Spleen (tissue), 11 donors: ENCODE measurements at regions not wholly inside any gene's neighbourhood (a gene's known extent, or its start where the extent isn't known, plus 50 kb on each side); places are given as distances from the start of the nearest gene placed in this dataset.

Experiments used
- DNase-seq: peaks from one replicate; pipeline ENCODE4 v3.0.0-alpha.2; 2020
- H3K27ac ChIP-seq, 8 donors: fragments of 200-600 bp; sonication (generic) in 7 of 8; 1 replicate in 4 of 8; 2 replicates in 4 of 8; pipeline versions ENCODE4 v1.5.0 to v1.8.0; 2016 to 2021; ENCODE audit warnings: inconsistent platforms in 4 of 8, mild to moderate bottlenecking in 4 of 8, moderate library complexity in 1 of 8
- H3K27me3 ChIP-seq, 7 donors: fragments of 200-600 bp; sonication (generic) in 6 of 7; replicated peaks in 1 of 7; 1 replicate in 4 of 7; 2 replicates in 3 of 7; pipeline versions ENCODE4 v1.5.0 to v1.8.0; 2016 to 2021; ENCODE audit warnings: inconsistent platforms in 3 of 7, mild to moderate bottlenecking in 1 of 7
- H3K36me3 ChIP-seq, 6 donors: fragments of 200-600 bp; sonication (generic) in 5 of 6; 1 replicate in 4 of 6; 2 replicates in 2 of 6; pipeline versions ENCODE4 v1.5.0 to v1.8.0; 2016 to 2021; ENCODE audit warnings: inconsistent platforms in 2 of 6
- H3K4me1 ChIP-seq, 6 donors: fragments of 200-600 bp; sonication (generic) in 5 of 6; 1 replicate in 3 of 6; 2 replicates in 3 of 6; pipeline versions ENCODE4 v1.5.0 to v1.8.0; 2016 to 2021; ENCODE audit warnings: inconsistent platforms in 3 of 6
- H3K4me3 ChIP-seq, 8 donors: fragments of 200-600 bp; sonication (generic) in 7 of 8; 1 replicate in 4 of 8; 2 replicates in 4 of 8; pipeline versions ENCODE4 v1.5.0 to v1.8.0; 2016 to 2021; ENCODE audit warnings: inconsistent platforms in 4 of 8, mild to moderate bottlenecking in 4 of 8, moderate library complexity in 2 of 8
- H3K9me3 ChIP-seq, 8 donors: fragments of 200-600 bp; sonication (generic) in 7 of 8; 1 replicate in 4 of 8; 2 replicates in 4 of 8; pipeline versions ENCODE4 v1.5.0 to v1.8.0; 2016 to 2021; ENCODE audit warnings: inconsistent platforms in 4 of 8
- POLR2A ChIP-seq, 3 donors: fragments of 450-650 bp; IDR thresholded peaks; one replicate each; pipeline ENCODE4 v1.5.1; 2017; ENCODE audit warnings: antibody characterized with exemption in 3 of 3, mild to moderate bottlenecking in 1 of 3
- POLR2AphosphoS5 ChIP-seq, 3 donors: sonication (generic); formaldehyde crosslinking; IDR thresholded peaks; one replicate each; pipeline ENCODE4 v1.5.1; 2017; ENCODE audit warnings: antibody characterized with exemption in 3 of 3
- WGBS, 5 donors: extraction: QIAGEN DNeasy Blood & Tissue Kit in 3 of 5; methylation state at CpG; one replicate each; pipeline versions ENCODE4 v1.1.5 to v1.1.7; 2013 to 2018; 5-methylcytosine and 5-hydroxymethylcytosine counted together
- intact Hi-C: fragments of 100-400 bp; cut with DNase I; formaldehyde crosslinking; loops from one replicate; pipeline ENCODE4 v1.15.0; 2023; ENCODE audit warnings: low total_unique reads
- TF ChIP-seq, protein P1 (sequence below), 11 experiments: fragments of 200-600 bp in 7 of 11; fragments of 450-650 bp in 4 of 11; sonication (generic) in 4 of 11; IDR thresholded peaks in 8 of 11; conservative IDR thresholded peaks in 3 of 11; 1 replicate in 7 of 11; 2 replicates in 4 of 11; pipeline versions ENCODE4 v1.4.0 to v1.8.0; 2016 to 2021; ENCODE audit warnings: antibody characterized with exemption in 11 of 11, inconsistent platforms in 4 of 11, mild to moderate bottlenecking in 1 of 11
- donor health status: healthy with polysubstance abuse.
- donor health status: DM: no; HTN: no; CAD: no; lungs with moderate emphysema.
- donor health status: DM: no; HTN: no; CAD: no.
- donor health status: Bipolar disorder and iron deficiency.
- donor health status: healthy.
- donor health status: DM: no; HTN: no; CAD: no.
- donor health status: DM: yes; HTN: yes; CAD: no.

DNA sequence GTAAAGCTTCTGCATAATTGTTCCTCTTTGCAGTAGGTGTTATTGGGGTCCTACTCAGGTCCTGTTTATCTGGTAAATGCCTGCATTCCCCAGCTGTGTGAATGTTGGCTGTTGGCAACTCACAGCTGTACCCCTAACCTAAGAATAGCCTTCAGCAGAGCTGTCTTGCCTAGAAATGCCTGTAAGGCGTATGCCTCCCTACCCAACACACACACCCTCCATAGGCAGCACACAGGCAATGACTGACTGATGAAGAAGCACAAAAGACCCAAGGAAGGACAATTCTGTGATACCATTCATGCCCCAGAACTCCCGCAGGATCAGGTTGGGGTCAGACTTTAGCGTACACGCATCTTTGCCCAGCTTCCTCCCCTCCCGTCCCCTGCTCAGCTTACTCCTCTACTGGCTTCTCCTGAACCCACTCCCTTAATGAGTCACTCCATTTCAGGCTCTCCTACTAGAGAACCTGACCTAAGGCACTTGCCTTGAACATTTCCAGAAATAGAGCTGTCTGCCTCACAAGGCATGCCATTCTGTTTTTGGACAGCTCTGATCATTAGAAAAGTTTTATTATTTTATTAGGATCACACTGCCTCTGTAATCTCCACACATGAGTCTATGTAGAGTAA, 99.2 kb upstream of the PIK3CG start:
- Histone ChIP-seq H3K27me3 (no peaks in the 10 kb centered on the region), H3K36me3 (no peaks in the 10 kb centered on the region), H3K4me1 (peaks cover 0 to 22% (median 10%) of the 10 kb centered on the region in 6 donors), H3K9me3 (no peaks in the 10 kb centered on the region), H3K27ac (no peak overlapping the region), H3K4me3 (no peak overlapping the region)
- WGBS, 5 donors, result 86 to 93% (median 92%) methylated on average over 5 of the region's 5 CpGs
- no peak for DNase-seq
- TF ChIP-seq POLR2A (IDR thresholded peaks at IDR 0.05) (no peak), POLR2AphosphoS5 (IDR thresholded peaks at IDR 0.05) (no peak)
- TF ChIP-seq, protein P1, sequence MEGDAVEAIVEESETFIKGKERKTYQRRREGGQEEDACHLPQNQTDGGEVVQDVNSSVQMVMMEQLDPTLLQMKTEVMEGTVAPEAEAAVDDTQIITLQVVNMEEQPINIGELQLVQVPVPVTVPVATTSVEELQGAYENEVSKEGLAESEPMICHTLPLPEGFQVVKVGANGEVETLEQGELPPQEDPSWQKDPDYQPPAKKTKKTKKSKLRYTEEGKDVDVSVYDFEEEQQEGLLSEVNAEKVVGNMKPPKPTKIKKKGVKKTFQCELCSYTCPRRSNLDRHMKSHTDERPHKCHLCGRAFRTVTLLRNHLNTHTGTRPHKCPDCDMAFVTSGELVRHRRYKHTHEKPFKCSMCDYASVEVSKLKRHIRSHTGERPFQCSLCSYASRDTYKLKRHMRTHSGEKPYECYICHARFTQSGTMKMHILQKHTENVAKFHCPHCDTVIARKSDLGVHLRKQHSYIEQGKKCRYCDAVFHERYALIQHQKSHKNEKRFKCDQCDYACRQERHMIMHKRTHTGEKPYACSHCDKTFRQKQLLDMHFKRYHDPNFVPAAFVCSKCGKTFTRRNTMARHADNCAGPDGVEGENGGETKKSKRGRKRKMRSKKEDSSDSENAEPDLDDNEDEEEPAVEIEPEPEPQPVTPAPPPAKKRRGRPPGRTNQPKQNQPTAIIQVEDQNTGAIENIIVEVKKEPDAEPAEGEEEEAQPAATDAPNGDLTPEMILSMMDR (IDR thresholded peaks at IDR 0.05 in 8 of 11, conservative IDR thresholded peaks at IDR 0.05 in 3 of 11), result no peak
- intact Hi-C loops, result no loop called here

DNA sequence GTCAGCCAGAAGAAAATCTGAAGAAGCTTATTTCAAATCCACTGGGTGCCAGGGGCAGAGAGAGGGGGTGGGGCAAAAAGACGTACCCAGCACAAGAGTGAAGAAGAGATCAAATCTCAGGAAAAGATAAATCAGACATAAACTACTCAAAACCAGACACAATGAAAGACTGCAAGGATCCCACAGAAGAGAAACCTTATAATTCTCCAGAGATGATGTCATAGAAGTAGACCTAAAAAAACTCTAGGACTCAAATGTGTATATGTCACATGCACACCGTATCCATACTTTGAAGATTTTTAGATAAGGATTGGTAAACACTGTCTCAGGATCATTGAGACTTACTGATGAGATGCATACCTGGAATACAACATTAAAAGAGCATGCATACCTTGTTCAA, 98.5 kb upstream of the PIK3CG start:
- peaks cover 0 to 22% (median 10%) of the 10 kb centered on the region in 6 donors for H3K4me1 ChIP-seq
- H3K36me3 ChIP-seq, result no peaks in the 10 kb centered on the region
- H3K4me3 ChIP-seq, result no peak overlapping the region
- no peaks in the 10 kb centered on the region for H3K27me3 ChIP-seq
- DNase-seq, result no peak
- no peak for TF ChIP-seq POLR2AphosphoS5 (IDR thresholded peaks at IDR 0.05)
- no peak for TF ChIP-seq POLR2A (IDR thresholded peaks at IDR 0.05)
- TF ChIP-seq, protein P1 (IDR thresholded peaks at IDR 0.05 in 8 of 11, conservative IDR thresholded peaks at IDR 0.05 in 3 of 11), result no peak
- no peaks in the 10 kb centered on the region for H3K9me3 ChIP-seq
- WGBS, 5 donors, result 76 to 86% (median 83%) methylated on average over 2 of the region's 2 CpGs
- intact Hi-C loops, result no loop called here
- H3K27ac ChIP-seq, result no peak overlapping the region

DNA sequence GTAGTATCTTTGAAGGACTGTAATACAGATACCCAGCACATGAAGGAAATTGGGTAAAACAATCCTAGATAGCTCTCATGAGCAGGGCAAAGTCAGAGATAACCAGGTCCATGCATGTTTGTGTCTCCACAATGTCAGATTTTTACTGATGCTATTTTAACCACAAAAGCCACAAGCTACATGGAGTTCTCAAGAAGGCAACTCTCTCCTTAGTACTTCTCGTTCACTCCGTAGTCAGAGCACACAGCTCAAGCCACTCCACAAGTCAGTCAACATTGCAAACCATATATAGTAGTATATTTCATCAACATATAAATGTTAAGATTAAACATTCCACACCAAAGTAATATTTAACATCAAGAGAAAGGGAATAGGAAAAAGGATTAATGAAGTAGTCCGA, 98.0 kb upstream of the PIK3CG start:
- Histone ChIP-seq H3K4me1 (peaks cover 0 to 22% (median 10%) of the 10 kb centered on the region in 6 donors), H3K4me3 (no peak overlapping the region), H3K36me3 (no peaks in the 10 kb centered on the region), H3K27me3 (no peaks in the 10 kb centered on the region), H3K27ac (peak overlapping the region in 1 of 8 donors; percentile 64), H3K9me3 (no peaks in the 10 kb centered on the region)
- intact Hi-C loops, result no loop called here
- no peak for DNase-seq
- TF ChIP-seq POLR2AphosphoS5 (IDR thresholded peaks at IDR 0.05) (no peak), POLR2A (IDR thresholded peaks at IDR 0.05) (no peak)
- TF ChIP-seq, protein P1 (IDR thresholded peaks at IDR 0.05 in 8 of 11, conservative IDR thresholded peaks at IDR 0.05 in 3 of 11), result no peak
- 51 to 80% (median 59%) methylated on average over 3 of the region's 3 CpGs for WGBS, 5 donors

DNA sequence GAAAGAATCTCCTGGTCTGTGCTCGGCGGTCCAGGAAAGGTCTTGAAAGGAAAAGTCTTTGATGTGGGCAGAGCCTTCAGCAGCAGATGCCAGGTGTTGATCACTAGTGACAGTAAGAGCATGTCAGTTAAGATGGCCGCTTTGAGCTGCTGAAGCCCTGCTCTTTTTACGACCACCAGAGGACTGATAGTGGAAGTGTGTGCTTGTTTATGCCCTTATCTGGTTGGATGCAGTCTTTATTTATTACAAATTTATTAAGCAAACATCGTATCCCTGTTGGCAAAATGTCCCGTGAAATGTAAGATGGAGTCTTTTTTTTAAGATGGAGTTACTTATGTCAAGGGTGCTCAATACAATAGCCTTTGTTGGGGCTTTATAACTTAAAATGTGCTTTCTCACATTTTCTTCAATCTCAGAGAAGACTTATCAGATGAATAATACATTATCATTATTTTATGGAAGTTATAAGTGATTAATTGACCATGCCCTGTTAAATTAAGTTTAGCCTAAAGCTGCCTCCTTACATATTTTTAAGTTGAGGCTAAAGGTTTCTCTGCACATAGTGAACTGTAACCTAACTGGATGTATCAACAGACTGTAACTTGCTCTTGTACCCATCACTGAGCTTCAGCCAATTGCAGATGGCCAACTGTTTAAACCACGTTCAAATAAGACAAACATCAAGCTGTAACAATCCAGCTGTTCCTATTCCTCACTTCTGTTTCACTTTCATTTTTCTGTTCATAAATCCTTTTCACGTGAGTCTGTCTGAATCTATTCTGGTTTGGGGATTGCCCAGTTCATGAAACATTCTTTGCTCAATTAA, 97.4 kb upstream of the PIK3CG start:
- H3K4me3 ChIP-seq, result peak overlapping the region in 3 of 8 donors; percentile 6 to 56 (median 25)
- TF ChIP-seq POLR2AphosphoS5 (IDR thresholded peaks at IDR 0.05), result no peak
- peaks cover 0 to 22% (median 10%) of the 10 kb centered on the region in 6 donors for H3K4me1 ChIP-seq
- H3K9me3 ChIP-seq, result no peaks in the 10 kb centered on the region
- no peaks in the 10 kb centered on the region for H3K36me3 ChIP-seq
- intact Hi-C loops, result no loop called here
- H3K27me3 ChIP-seq, result no peaks in the 10 kb centered on the region
- DNase-seq, result no peak
- H3K27ac ChIP-seq, result peak overlapping the region in 7 of 8 donors; percentile 26 to 64 (median 54)
- WGBS, 5 donors, result 59 to 63% (median 60%) methylated on average over 8 of the region's 8 CpGs
